PC-9 (cell line): ENCODE measurements at regions not wholly inside any gene's neighbourhood (a gene's known extent, or its start where the extent isn't known, plus 50 kb on each side); places are given as distances from the start of the nearest gene placed in this dataset.

Experiments used
- BruUV-seq: library from RNA; stranded (reverse); fragments of 400-500 nt; replicated peaks from 2 replicates; lab custom pipeline; 2021; lab: Mats Ljungman, UMichigan
- CTCF ChIA-PET: fragments of 300-600 bp; sonication (Branson Sonifier 250); formaldehyde crosslinking; loops from one replicate; lab custom pipeline; 2022; ENCODE audit warnings: antibody characterized with exemption; lab: Charles Lee
- POLR2A ChIA-PET: fragments of 300-600 bp; sonication (Branson Sonifier 250); formaldehyde crosslinking; loops from one replicate; lab custom pipeline; 2022; ENCODE audit warnings: antibody characterized with exemption; ENCODE audit not compliant: unreplicated experiment; lab: Charles Lee
- DNase-seq, 2 experiments: peaks; one replicate each; pipeline versions ENCODE4 v3.0.0 to v3.0.0-alpha.2; 2015 to 2022; ENCODE audit warnings: mixed read lengths in 1 of 2
- H2AFZ ChIP-seq: fragments of 200-600 bp; sonication (generic); 2 replicates; pipeline ENCODE4 v1.8.1; 2017; ENCODE audit warnings: antibody characterized with exemption
- H3F3A ChIP-seq: fragments of 200-600 bp; sonication (generic); 2 replicates; pipeline ENCODE4 v1.8.1; 2017; ENCODE audit warnings: antibody characterized with exemption, mild to moderate bottlenecking, low read depth; ENCODE audit not compliant: insufficient read depth
- H3K27ac ChIP-seq: fragments of 200-600 bp; sonication (generic); 2 replicates; pipeline ENCODE4 v1.6.1; 2016; ENCODE audit warnings: mixed run types
- H3K27me3 ChIP-seq: fragments of 200-600 bp; sonication (generic); 2 replicates; pipeline ENCODE4 v1.6.1; 2016; ENCODE audit warnings: low read depth, mixed run types; ENCODE audit not compliant: insufficient read depth
- H3K36me3 ChIP-seq: fragments of 200-600 bp; sonication (generic); 2 replicates; pipeline ENCODE4 v1.6.1; 2016; ENCODE audit warnings: low read depth, mixed run types
- H3K4me1 ChIP-seq: fragments of 200-600 bp; sonication (generic); replicated peaks from 2 replicates; pipeline ENCODE4 v1.6.1; 2016; ENCODE audit warnings: mixed run types; ENCODE audit not compliant: insufficient read depth
- H3K4me2 ChIP-seq: fragments of 200-600 bp; sonication (generic); 2 replicates; pipeline ENCODE4 v1.6.1; 2017; ENCODE audit warnings: mixed run types
- H3K4me3 ChIP-seq: fragments of 200-600 bp; sonication (generic); 2 replicates; pipeline ENCODE4 v1.6.1; 2016; ENCODE audit warnings: mixed run types
- H3K79me2 ChIP-seq: fragments of 200-600 bp; sonication (generic); 2 replicates; pipeline ENCODE4 v1.6.1; 2017; ENCODE audit warnings: low read depth, mixed run types
- H3K9me2 ChIP-seq: fragments of 200-600 bp; sonication (generic); 2 replicates; pipeline ENCODE4 v1.8.1; 2017; ENCODE audit warnings: mild to moderate bottlenecking; ENCODE audit not compliant: insufficient read depth
- H3K9me3 ChIP-seq: fragments of 200-600 bp; sonication (generic); 2 replicates; pipeline ENCODE4 v1.8.1; 2016; ENCODE audit warnings: low read depth; ENCODE audit not compliant: insufficient read depth
- H4K20me1 ChIP-seq: fragments of 200-600 bp; sonication (generic); 2 replicates; pipeline ENCODE4 v1.8.1; 2017; ENCODE audit not compliant: insufficient read depth
- CTCF ChIP-seq: fragments of 200-600 bp; sonication (generic); conservative IDR thresholded peaks from 2 replicates; pipeline ENCODE4 v1.6.1; 2017; ENCODE audit warnings: mixed run types, antibody characterized with exemption, mild to moderate bottlenecking, moderate library complexity
- EZH2 ChIP-seq: fragments of 200-600 bp; sonication (generic); IDR thresholded peaks from 2 replicates; pipeline ENCODE4 v1.8.0; 2017; ENCODE audit warnings: antibody characterized with exemption, low read depth
- intact Hi-C: fragments of 100-400 bp; cut with micrococcal nuclease; formaldehyde crosslinking; loops from one replicate; pipeline ENCODE4 v1.10.0; 2022; ENCODE audit not compliant: unreplicated experiment

- POLR2A ChIA-PET, result interaction anchor here (0.6 kb wide), 2 partner anchors 383 to 1770 kb away, joined by 3 to 16 read pairs; no protein-coding TSS in a partner anchor
- no peaks in the 10 kb centered on the region for H3K4me1 ChIP-seq
- H2AFZ ChIP-seq, result no peak overlapping the region
Measured at GRCh38 chr12:111275308-111275707, 93.6 kb downstream of the PHETA1 start.

GRCh38 chr12:111274777-111275176 lies 94.1 kb downstream of the PHETA1 start:
- H3F3A ChIP-seq, result no peaks in the 10 kb centered on the region
- no peak overlapping the region for H3K4me3 ChIP-seq
- TF ChIP-seq EZH2 (no peak), CTCF (peak; percentile 62)
- no peaks in the 10 kb centered on the region for H3K36me3 ChIP-seq
- H2AFZ ChIP-seq, result no peak overlapping the region
- no peak for DNase-seq
- POLR2A ChIA-PET, result interaction anchor here (0.6 kb wide), 2 partner anchors 382 to 1771 kb away, joined by 3 to 16 read pairs; no protein-coding TSS in a partner anchor
- H3K79me2 ChIP-seq, result no peaks in the 10 kb centered on the region
- no peaks in the 10 kb centered on the region for H3K9me2 ChIP-seq
- peaks cover 31% of the 10 kb centered on the region; the same call in 1 of the 2 replicates for H3K27me3 ChIP-seq
- H3K27ac ChIP-seq, result no peak overlapping the region
- CTCF ChIA-PET, result interaction anchor here (0.6 kb wide), 1 partner anchor 360 kb away, joined by 8 read pairs; no protein-coding TSS in a partner anchor
- H3K9me3 ChIP-seq, result no peaks in the 10 kb centered on the region
- H3K4me1 ChIP-seq, result no peaks in the 10 kb centered on the region
- intact Hi-C loops, result no loop called here
- BruUV-seq, result no TSS peak
- no peaks in the 10 kb centered on the region for H4K20me1 ChIP-seq
- no peak overlapping the region for H3K4me2 ChIP-seq

More at GRCh38 chr12:111275308-111275707, 93.6 kb downstream of the PHETA1 start:
- Histone ChIP-seq H3K27me3 (peaks cover 29% of the 10 kb centered on the region), H3K9me3 (no peaks in the 10 kb centered on the region), H3K36me3 (no peaks in the 10 kb centered on the region), H3K27ac (no peak overlapping the region), H4K20me1 (no peaks in the 10 kb centered on the region), H3K4me3 (no peak overlapping the region), H3K9me2 (no peaks in the 10 kb centered on the region), H3K79me2 (no peaks in the 10 kb centered on the region), H3F3A (no peaks in the 10 kb centered on the region), H3K4me2 (no peak overlapping the region)
- CTCF ChIA-PET, result interaction anchor here (0.6 kb wide), 1 partner anchor 361 kb away, joined by 8 read pairs; no protein-coding TSS in a partner anchor
- BruUV-seq, result no TSS peak
- intact Hi-C loops, result no loop called here
- TF ChIP-seq EZH2 (no peak), CTCF (no peak)
- no peak for DNase-seq

GRCh38 chr12:111271674-111272418 lies 97.0 kb downstream of the PHETA1 start:
- BruUV-seq, result no TSS peak
- Histone ChIP-seq H3K27me3 (peaks cover 22% of the 10 kb centered on the region; the same call in 1 of the 2 replicates), H3K9me3 (no peaks in the 10 kb centered on the region), H4K20me1 (no peaks in the 10 kb centered on the region), H3K36me3 (no peaks in the 10 kb centered on the region), H3K4me2 (no peak overlapping the region), H2AFZ (no peak overlapping the region), H3K79me2 (no peaks in the 10 kb centered on the region), H3K27ac (no peak overlapping the region), H3K9me2 (no peaks in the 10 kb centered on the region), H3K4me3 (no peak overlapping the region), H3F3A (no peaks in the 10 kb centered on the region), H3K4me1 (no peaks in the 10 kb centered on the region)
- TF ChIP-seq CTCF (no peak; the same call in 1 of the 2 replicates), EZH2 (no peak)
- no peak for DNase-seq
- ChIA-PET CTCF (no interaction called here), POLR2A (no interaction called here)
- intact Hi-C loops, result no loop called here
